ENCODE measurements at regions not wholly inside any gene's neighbourhood (a gene's known extent, or its start where the extent isn't known, plus 50 kb on each side); places are given as distances from the start of the nearest gene placed in this dataset.

GRCh38 chr7:12053561-12053960 lies 157.5 kb upstream of the TMEM106B start:
- no peak for TF ChIP-seq CTCF (conservative IDR thresholded peaks at IDR 0.05)
- no peak for TF ChIP-seq EZH2 (IDR thresholded peaks at IDR 0.05; ENCODE audit: low read depth)

Measured in PC-9 (cell line).